VCaP (cell line): ENCODE measurements at regions not wholly inside any gene's neighbourhood (a gene's known extent, or its start where the extent isn't known, plus 50 kb on each side); places are given as distances from the start of the nearest gene placed in this dataset.

Source experiments
- H3K27ac ChIP-seq: fragments of 450-650 bp; 2 replicates; pipeline ENCODE4 v1.5.1; 2017
- CTCF ChIP-seq: fragments of 450-650 bp; conservative IDR thresholded peaks from 2 replicates; pipeline ENCODE4 v1.5.1; 2017; ENCODE audit warnings: mild to moderate bottlenecking, moderate library complexity

- TF ChIP-seq CTCF: no peak
- no peak overlapping the region for H3K27ac ChIP-seq
Measured at GRCh38 chr3:189058071-189058470, 113.7 kb upstream of the TPRG1 start.

- TF ChIP-seq CTCF: no peak
Measured at GRCh38 chr3:189070965-189071364, 100.8 kb upstream of the TPRG1 start.

GRCh38 chr3:189071446-189071845 lies 100.3 kb upstream of the TPRG1 start:
- H3K27ac ChIP-seq: no peak overlapping the region
- no peak for TF ChIP-seq CTCF

More at GRCh38 chr3:189070965-189071364, 100.8 kb upstream of the TPRG1 start:
- no peak overlapping the region for H3K27ac ChIP-seq

GRCh38 chr3:189076449-189076848 lies 95.3 kb upstream of the TPRG1 start:
- no peak overlapping the region for H3K27ac ChIP-seq
- TF ChIP-seq CTCF: no peak

- no peak for TF ChIP-seq CTCF
Measured at GRCh38 chr3:189080745-189081144, 91.0 kb upstream of the TPRG1 start.

GRCh38 chr3:189082666-189083427 lies 88.9 kb upstream of the TPRG1 start:
- TF ChIP-seq CTCF: no peak
- no peak overlapping the region for H3K27ac ChIP-seq

More at GRCh38 chr3:189080745-189081144, 91.0 kb upstream of the TPRG1 start:
- H3K27ac ChIP-seq: no peak overlapping the region

GRCh38 chr3:189084620-189085019 lies 87.2 kb upstream of the TPRG1 start:
- TF ChIP-seq CTCF: no peak
- H3K27ac ChIP-seq: no peak overlapping the region
